IMR-90 (cell line): ENCODE measurements at regions not wholly inside any gene's neighbourhood (a gene's known extent, or its start where the extent isn't known, plus 50 kb on each side); places are given as distances from the start of the nearest gene placed in this dataset.
"Not testable (repeated sequence)": the region's sequence is repeated elsewhere in the genome, so short reads cannot be mapped to it uniquely, and the experiment has no call there.

Experiments
- BHLHE40 ChIP-seq: fragments of 150-350 bp; IDR thresholded peaks from 2 replicates; pipeline ENCODE4 v1.6.1; 2016; ENCODE audit warnings: mild to moderate bottlenecking, low read depth, low read length
- CEBPB ChIP-seq: IDR thresholded peaks from 2 replicates; pipeline ENCODE4 v1.6.1; 2012; ENCODE audit warnings: low read depth, low read length, improper control_type of control experiment
- CHD1 ChIP-seq: IDR thresholded peaks from 2 replicates; pipeline ENCODE4 v1.6.1; 2012; ENCODE audit warnings: low read depth, low read length, improper control_type of control experiment
- MAFK ChIP-seq: IDR thresholded peaks from 2 replicates; pipeline ENCODE4 v1.6.1; 2012; ENCODE audit warnings: low read depth, low read length, improper control_type of control experiment
- MAZ ChIP-seq: IDR thresholded peaks from 2 replicates; pipeline ENCODE4 v1.6.1; 2012; ENCODE audit warnings: low read depth, mild to moderate bottlenecking, low read length, improper control_type of control experiment, moderate library complexity, borderline replicate concordance
- MXI1 ChIP-seq: IDR thresholded peaks from 2 replicates; pipeline ENCODE4 v1.6.1; 2012; ENCODE audit warnings: low read depth, mild to moderate bottlenecking, low read length, moderate library complexity, borderline replicate concordance
- NFE2L2 ChIP-seq: fragments of 150-350 bp; IDR thresholded peaks from 2 replicates; pipeline ENCODE4 v1.6.1; 2016; ENCODE audit warnings: low read depth, mild to moderate bottlenecking, low read length
- POLR2A ChIP-seq: IDR thresholded peaks from 2 replicates; pipeline ENCODE4 v1.6.1; 2012; ENCODE audit warnings: mild to moderate bottlenecking, low read depth, low read length
- RAD21 ChIP-seq: IDR thresholded peaks from 2 replicates; pipeline ENCODE4 v1.6.1; 2012; ENCODE audit warnings: low read length, improper control_type of control experiment
- RFX5 ChIP-seq: IDR thresholded peaks from 2 replicates; pipeline ENCODE4 v1.8.0; 2012; ENCODE audit warnings: low read depth, mild to moderate bottlenecking, low read length, moderate library complexity
- SMC3 ChIP-seq: fragments of 150-350 bp; IDR thresholded peaks from 2 replicates; pipeline ENCODE4 v1.6.1; 2016; ENCODE audit warnings: low read depth, mild to moderate bottlenecking, antibody characterized with exemption, low read length, moderate library complexity
- TF ChIP-seq, protein P1 (sequence below): conservative IDR thresholded peaks from 2 replicates; pipeline ENCODE4 v1.5.1; 2012; ENCODE audit warnings: mild to moderate bottlenecking, low read depth, low read length, improper control_type of control experiment
- TF ChIP-seq, protein P2 (sequence below): fragments of 150-350 bp; IDR thresholded peaks from 2 replicates; pipeline ENCODE4 v1.6.1; 2016; ENCODE audit warnings: low read depth, mild to moderate bottlenecking, low read length, moderate library complexity, borderline replicate concordance
- TF ChIP-seq, protein P3 (sequence below): fragments of 150-350 bp; IDR thresholded peaks from 2 replicates; pipeline ENCODE4 v1.6.1; 2017; ENCODE audit warnings: mild to moderate bottlenecking, antibody characterized with exemption, low read length, low read depth

DNA sequence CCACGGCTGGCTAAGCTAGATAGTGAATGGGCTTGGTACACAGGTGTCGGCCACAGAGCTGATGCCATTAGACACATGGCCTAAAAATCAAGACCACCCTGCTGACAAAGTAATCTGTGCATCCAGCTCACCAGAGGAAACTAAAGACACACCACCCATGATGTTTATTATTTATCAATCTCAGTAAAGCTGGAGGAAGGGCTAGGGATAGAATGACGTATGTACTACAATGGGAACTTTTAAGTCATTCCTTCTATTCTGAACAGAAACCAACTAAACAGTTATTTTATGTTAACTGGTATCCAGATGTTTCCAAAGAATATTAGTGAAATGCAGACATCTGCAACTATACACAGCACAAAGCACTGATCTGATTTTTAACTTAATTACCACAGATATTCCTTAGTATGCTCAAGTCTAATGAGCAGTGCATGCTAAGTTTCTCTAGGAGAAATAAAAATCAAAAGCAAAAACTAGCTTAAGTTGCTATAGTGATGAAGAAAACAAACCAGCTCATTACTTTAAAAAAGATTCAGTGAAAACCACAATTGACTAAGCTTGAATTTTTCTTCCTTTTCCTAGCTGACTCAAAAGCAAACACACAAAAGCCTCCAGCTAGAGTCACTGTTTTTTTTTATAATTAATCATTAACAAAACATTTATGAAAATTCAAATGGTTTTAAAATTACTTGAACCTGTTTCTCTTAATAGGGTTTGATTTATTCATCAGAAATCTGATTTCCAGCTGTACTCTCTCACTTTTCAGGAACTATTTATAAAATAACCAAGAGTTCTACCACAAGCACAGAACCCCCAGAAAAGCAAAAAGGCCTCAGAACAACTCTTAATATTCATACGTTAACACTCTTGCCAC, 129.0 kb upstream of the PTPN20 start:
- not testable (repeated sequence) for TF ChIP-seq MXI1, POLR2A, CHD1, CEBPB, RAD21, RFX5, NFE2L2, BHLHE40, MAFK, MAZ, SMC3
- TF ChIP-seq, protein P1, sequence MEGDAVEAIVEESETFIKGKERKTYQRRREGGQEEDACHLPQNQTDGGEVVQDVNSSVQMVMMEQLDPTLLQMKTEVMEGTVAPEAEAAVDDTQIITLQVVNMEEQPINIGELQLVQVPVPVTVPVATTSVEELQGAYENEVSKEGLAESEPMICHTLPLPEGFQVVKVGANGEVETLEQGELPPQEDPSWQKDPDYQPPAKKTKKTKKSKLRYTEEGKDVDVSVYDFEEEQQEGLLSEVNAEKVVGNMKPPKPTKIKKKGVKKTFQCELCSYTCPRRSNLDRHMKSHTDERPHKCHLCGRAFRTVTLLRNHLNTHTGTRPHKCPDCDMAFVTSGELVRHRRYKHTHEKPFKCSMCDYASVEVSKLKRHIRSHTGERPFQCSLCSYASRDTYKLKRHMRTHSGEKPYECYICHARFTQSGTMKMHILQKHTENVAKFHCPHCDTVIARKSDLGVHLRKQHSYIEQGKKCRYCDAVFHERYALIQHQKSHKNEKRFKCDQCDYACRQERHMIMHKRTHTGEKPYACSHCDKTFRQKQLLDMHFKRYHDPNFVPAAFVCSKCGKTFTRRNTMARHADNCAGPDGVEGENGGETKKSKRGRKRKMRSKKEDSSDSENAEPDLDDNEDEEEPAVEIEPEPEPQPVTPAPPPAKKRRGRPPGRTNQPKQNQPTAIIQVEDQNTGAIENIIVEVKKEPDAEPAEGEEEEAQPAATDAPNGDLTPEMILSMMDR = not testable (repeated sequence)
- TF ChIP-seq, protein P2, sequence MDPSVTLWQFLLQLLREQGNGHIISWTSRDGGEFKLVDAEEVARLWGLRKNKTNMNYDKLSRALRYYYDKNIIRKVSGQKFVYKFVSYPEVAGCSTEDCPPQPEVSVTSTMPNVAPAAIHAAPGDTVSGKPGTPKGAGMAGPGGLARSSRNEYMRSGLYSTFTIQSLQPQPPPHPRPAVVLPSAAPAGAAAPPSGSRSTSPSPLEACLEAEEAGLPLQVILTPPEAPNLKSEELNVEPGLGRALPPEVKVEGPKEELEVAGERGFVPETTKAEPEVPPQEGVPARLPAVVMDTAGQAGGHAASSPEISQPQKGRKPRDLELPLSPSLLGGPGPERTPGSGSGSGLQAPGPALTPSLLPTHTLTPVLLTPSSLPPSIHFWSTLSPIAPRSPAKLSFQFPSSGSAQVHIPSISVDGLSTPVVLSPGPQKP = not testable (repeated sequence)
- TF ChIP-seq, protein P3, sequence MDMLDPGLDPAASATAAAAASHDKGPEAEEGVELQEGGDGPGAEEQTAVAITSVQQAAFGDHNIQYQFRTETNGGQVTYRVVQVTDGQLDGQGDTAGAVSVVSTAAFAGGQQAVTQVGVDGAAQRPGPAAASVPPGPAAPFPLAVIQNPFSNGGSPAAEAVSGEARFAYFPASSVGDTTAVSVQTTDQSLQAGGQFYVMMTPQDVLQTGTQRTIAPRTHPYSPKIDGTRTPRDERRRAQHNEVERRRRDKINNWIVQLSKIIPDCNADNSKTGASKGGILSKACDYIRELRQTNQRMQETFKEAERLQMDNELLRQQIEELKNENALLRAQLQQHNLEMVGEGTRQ = not testable (repeated sequence)
